HL-60 (cell line): ENCODE measurements at regions not wholly inside any gene's neighbourhood (a gene's known extent, or its start where the extent isn't known, plus 50 kb on each side); places are given as distances from the start of the nearest gene placed in this dataset.

ENCODE experiments used
- GABPA ChIP-seq: IDR thresholded peaks from 2 replicates; pipeline ENCODE4 v1.6.1; 2012; ENCODE audit warnings: low read depth
- POLR2AphosphoS5 ChIP-seq: IDR thresholded peaks from 2 replicates; pipeline ENCODE4 v1.6.1; 2012; ENCODE audit warnings: low read depth
- SPI1 ChIP-seq: IDR thresholded peaks from 2 replicates; pipeline ENCODE4 v1.6.1; 2012; ENCODE audit warnings: low read depth, mild to moderate bottlenecking, borderline replicate concordance
- TF ChIP-seq, protein P1 (sequence below): IDR thresholded peaks from one replicate; pipeline ENCODE4 v1.5.1; 2011; ENCODE audit warnings: low read length, control low read depth, inconsistent platforms; ENCODE audit not compliant: insufficient read depth
- TF ChIP-seq, protein P2 (sequence below): IDR thresholded peaks from 2 replicates; pipeline ENCODE4 v1.6.1; 2012; ENCODE audit warnings: low read depth; ENCODE audit not compliant: insufficient replicate concordance

DNA sequence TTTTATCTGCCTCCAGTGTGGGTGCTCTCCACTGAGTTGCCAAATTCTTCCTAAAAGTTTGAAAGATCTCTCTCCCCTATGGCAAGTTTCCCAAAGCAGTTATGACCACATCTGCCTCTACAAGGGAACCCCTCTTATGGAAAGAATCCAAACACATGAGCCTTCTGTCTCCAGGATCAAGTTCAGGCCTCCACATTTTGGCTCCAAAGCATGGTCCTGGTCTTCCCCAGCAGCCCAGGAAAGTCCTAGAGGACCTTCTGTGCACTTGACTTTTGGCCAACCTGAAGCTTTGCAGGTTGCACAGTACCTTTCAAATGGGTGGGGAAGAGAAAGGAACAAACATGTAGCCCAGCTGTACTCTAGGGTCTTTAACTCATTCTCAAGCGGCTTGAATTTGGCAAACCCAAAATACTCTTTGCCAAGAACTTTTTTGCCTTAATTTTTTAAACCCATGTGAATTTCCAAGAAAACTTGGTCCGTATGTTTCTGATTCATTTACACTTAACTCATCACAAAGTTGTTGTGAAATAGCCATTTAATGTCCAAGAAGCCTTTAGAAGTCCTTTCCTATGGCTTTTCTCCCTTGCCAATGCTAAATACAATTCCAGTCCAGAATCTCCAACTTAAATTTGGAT, 240.1 kb upstream of the TBX18 start:
- TF ChIP-seq, protein P1, sequence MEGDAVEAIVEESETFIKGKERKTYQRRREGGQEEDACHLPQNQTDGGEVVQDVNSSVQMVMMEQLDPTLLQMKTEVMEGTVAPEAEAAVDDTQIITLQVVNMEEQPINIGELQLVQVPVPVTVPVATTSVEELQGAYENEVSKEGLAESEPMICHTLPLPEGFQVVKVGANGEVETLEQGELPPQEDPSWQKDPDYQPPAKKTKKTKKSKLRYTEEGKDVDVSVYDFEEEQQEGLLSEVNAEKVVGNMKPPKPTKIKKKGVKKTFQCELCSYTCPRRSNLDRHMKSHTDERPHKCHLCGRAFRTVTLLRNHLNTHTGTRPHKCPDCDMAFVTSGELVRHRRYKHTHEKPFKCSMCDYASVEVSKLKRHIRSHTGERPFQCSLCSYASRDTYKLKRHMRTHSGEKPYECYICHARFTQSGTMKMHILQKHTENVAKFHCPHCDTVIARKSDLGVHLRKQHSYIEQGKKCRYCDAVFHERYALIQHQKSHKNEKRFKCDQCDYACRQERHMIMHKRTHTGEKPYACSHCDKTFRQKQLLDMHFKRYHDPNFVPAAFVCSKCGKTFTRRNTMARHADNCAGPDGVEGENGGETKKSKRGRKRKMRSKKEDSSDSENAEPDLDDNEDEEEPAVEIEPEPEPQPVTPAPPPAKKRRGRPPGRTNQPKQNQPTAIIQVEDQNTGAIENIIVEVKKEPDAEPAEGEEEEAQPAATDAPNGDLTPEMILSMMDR: no peak
- no peak for TF ChIP-seq POLR2AphosphoS5
- TF ChIP-seq, protein P2, sequence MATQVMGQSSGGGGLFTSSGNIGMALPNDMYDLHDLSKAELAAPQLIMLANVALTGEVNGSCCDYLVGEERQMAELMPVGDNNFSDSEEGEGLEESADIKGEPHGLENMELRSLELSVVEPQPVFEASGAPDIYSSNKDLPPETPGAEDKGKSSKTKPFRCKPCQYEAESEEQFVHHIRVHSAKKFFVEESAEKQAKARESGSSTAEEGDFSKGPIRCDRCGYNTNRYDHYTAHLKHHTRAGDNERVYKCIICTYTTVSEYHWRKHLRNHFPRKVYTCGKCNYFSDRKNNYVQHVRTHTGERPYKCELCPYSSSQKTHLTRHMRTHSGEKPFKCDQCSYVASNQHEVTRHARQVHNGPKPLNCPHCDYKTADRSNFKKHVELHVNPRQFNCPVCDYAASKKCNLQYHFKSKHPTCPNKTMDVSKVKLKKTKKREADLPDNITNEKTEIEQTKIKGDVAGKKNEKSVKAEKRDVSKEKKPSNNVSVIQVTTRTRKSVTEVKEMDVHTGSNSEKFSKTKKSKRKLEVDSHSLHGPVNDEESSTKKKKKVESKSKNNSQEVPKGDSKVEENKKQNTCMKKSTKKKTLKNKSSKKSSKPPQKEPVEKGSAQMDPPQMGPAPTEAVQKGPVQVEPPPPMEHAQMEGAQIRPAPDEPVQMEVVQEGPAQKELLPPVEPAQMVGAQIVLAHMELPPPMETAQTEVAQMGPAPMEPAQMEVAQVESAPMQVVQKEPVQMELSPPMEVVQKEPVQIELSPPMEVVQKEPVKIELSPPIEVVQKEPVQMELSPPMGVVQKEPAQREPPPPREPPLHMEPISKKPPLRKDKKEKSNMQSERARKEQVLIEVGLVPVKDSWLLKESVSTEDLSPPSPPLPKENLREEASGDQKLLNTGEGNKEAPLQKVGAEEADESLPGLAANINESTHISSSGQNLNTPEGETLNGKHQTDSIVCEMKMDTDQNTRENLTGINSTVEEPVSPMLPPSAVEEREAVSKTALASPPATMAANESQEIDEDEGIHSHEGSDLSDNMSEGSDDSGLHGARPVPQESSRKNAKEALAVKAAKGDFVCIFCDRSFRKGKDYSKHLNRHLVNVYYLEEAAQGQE: no peak
- TF ChIP-seq GABPA: no peak
- TF ChIP-seq SPI1: no peak
